RWPE2 (cell line): ENCODE measurements at regions not wholly inside any gene's neighbourhood (a gene's known extent, or its start where the extent isn't known, plus 50 kb on each side); places are given as distances from the start of the nearest gene placed in this dataset.

Source experiments
- ATAC-seq: fragments of 200-7000 bp; cut with Tn5 transposase; 3 replicates; pipeline ENCODE4 v1.9.1; 2021; ENCODE audit warnings: low read depth
- DNase-seq: peaks from one replicate; pipeline ENCODE4 v3.0.0-alpha.2; 2020; ENCODE audit warnings: low spot score
- H3K27ac ChIP-seq: fragments of 450-650 bp; 2 replicates; pipeline ENCODE4 v1.5.1; 2017; ENCODE audit warnings: mild to moderate bottlenecking; ENCODE audit not compliant: poor library complexity, severe bottlenecking
- H3K27me3 ChIP-seq: fragments of 250-450 bp; sonication (Bioruptor Pico); 2 replicates; pipeline ENCODE4 v1.5.1; 2021; ENCODE audit warnings: mild to moderate bottlenecking, moderate library complexity; ENCODE audit not compliant: insufficient read depth, poor library complexity, severe bottlenecking
- H3K36me3 ChIP-seq: fragments of 250-450 bp; sonication (Bioruptor Pico); 2 replicates; pipeline ENCODE4 v1.5.1; 2020; ENCODE audit warnings: low read depth, mild to moderate bottlenecking, moderate library complexity
- H3K4me1 ChIP-seq: fragments of 250-450 bp; sonication (Bioruptor Pico); 2 replicates; pipeline ENCODE4 v1.5.1; 2021; ENCODE audit warnings: mild to moderate bottlenecking, moderate library complexity; ENCODE audit not compliant: insufficient read depth, poor library complexity, severe bottlenecking
- H3K4me3 ChIP-seq: fragments of 250-450 bp; sonication (Bioruptor Pico); 2 replicates; pipeline ENCODE4 v1.5.1; 2021; ENCODE audit warnings: mild to moderate bottlenecking, moderate library complexity; ENCODE audit not compliant: severe bottlenecking
- H3K9me3 ChIP-seq: fragments of 250-450 bp; sonication (Bioruptor Pico); 2 replicates; pipeline ENCODE4 v1.5.1; 2021; ENCODE audit warnings: mild to moderate bottlenecking, moderate library complexity; ENCODE audit not compliant: severe bottlenecking
- CTCF ChIP-seq: fragments of 450-650 bp; IDR thresholded peaks from one replicate; pipeline ENCODE4 v1.5.1; 2017; ENCODE audit warnings: mild to moderate bottlenecking, moderate library complexity; ENCODE audit not compliant: poor library complexity, severe bottlenecking

- ATAC-seq (no peak), DNase-seq (no peak)
- peaks cover 8% of the 10 kb centered on the region for H3K4me1 ChIP-seq
- no peaks in the 10 kb centered on the region for H3K9me3 ChIP-seq
- no peaks in the 10 kb centered on the region for H3K27me3 ChIP-seq
- no peak overlapping the region for H3K27ac ChIP-seq
- no peak for TF ChIP-seq CTCF
- H3K36me3 ChIP-seq, result no peaks in the 10 kb centered on the region
- H3K4me3 ChIP-seq, result no peak overlapping the region
These were observed 113.7 kb downstream of the WNT7A start for GRCh38 chr3:13766128-13766527.

GRCh38 chr3:13764161-13764560 lies 115.7 kb downstream of the WNT7A start:
- no peak for ATAC-seq
- no peaks in the 10 kb centered on the region for H3K9me3 ChIP-seq
- no peaks in the 10 kb centered on the region for H3K4me1 ChIP-seq
- H3K27ac ChIP-seq, result no peak overlapping the region
- DNase-seq, result no peak
- H3K27me3 ChIP-seq, result no peaks in the 10 kb centered on the region
- no peak overlapping the region for H3K4me3 ChIP-seq
- no peaks in the 10 kb centered on the region for H3K36me3 ChIP-seq
- no peak for TF ChIP-seq CTCF

GRCh38 chr3:13762906-13763305 lies 117.0 kb downstream of the WNT7A start:
- H3K9me3 ChIP-seq, result no peaks in the 10 kb centered on the region
- DNase-seq (no peak), ATAC-seq (no peak)
- H3K27me3 ChIP-seq, result no peaks in the 10 kb centered on the region
- H3K4me1 ChIP-seq, result no peaks in the 10 kb centered on the region
- no peak overlapping the region for H3K4me3 ChIP-seq
- TF ChIP-seq CTCF, result no peak
- no peak overlapping the region for H3K27ac ChIP-seq
- H3K36me3 ChIP-seq, result no peaks in the 10 kb centered on the region

GRCh38 chr3:13750731-13751130 lies 129.1 kb downstream of the WNT7A start:
- no peak overlapping the region for H3K4me3 ChIP-seq
- H3K27ac ChIP-seq, result no peak overlapping the region
- no peaks in the 10 kb centered on the region for H3K4me1 ChIP-seq
- H3K9me3 ChIP-seq, result no peaks in the 10 kb centered on the region
- no peak for DNase-seq
- H3K27me3 ChIP-seq, result no peaks in the 10 kb centered on the region
- no peak for TF ChIP-seq CTCF
- H3K36me3 ChIP-seq, result no peaks in the 10 kb centered on the region
- ATAC-seq, result no peak

- H3K9me3 ChIP-seq, result no peaks in the 10 kb centered on the region
- no peak for TF ChIP-seq CTCF
- ATAC-seq, result no peak
- no peaks in the 10 kb centered on the region for H3K36me3 ChIP-seq
- H3K27me3 ChIP-seq, result no peaks in the 10 kb centered on the region
- no peak overlapping the region for H3K4me3 ChIP-seq
- H3K27ac ChIP-seq, result no peak overlapping the region
- no peak for DNase-seq
- H3K4me1 ChIP-seq, result no peaks in the 10 kb centered on the region
These were observed 129.7 kb downstream of the WNT7A start for GRCh38 chr3:13750215-13750614.
